DMS153 (cell line): ENCODE measurements at regions not wholly inside any gene's neighbourhood (a gene's known extent, or its start where the extent isn't known, plus 50 kb on each side); places are given as distances from the start of the nearest gene placed in this dataset.
"Not testable (repeated sequence)": the region's sequence is repeated elsewhere in the genome, so short reads cannot be mapped to it uniquely, and the experiment has no call there.

Experiments
- DNase-seq: peaks from one replicate; lab custom pipeline; 2025; lab: John Stamatoyannopoulos, UW

GRCh38 chr6:169101036-169101805, 152.4 kb downstream of the THBS2 start:
- DNase-seq = no peak

- DNase-seq = no peak
Observed at GRCh38 chr6:169099411-169100202, 154.0 kb downstream of the THBS2 start.

- DNase-seq = not testable (repeated sequence)
Observed at GRCh38 chr6:169098651-169099050, 155.0 kb downstream of the THBS2 start.

- DNase-seq = no peak
Observed at GRCh38 chr6:169098116-169098515, 155.5 kb downstream of the THBS2 start.

GRCh38 chr6:169097381-169097959, 156.2 kb downstream of the THBS2 start:
- DNase-seq = no peak

- DNase-seq = no peak
Observed at GRCh38 chr6:169096388-169096787, 157.3 kb downstream of the THBS2 start.

GRCh38 chr6:169095153-169095552, 158.5 kb downstream of the THBS2 start:
- no peak for DNase-seq

- no peak for DNase-seq
Observed at GRCh38 chr6:169094552-169094950, 159.1 kb downstream of the THBS2 start.

- no peak for DNase-seq
Observed at GRCh38 chr6:169093770-169094551, 159.7 kb downstream of the THBS2 start.

- no peak for DNase-seq
Observed at GRCh38 chr6:169093066-169093723, 160.5 kb downstream of the THBS2 start.

GRCh38 chr6:169092375-169092774, 161.3 kb downstream of the THBS2 start:
- DNase-seq = no peak

GRCh38 chr6:169090514-169091127, 163.0 kb downstream of the THBS2 start:
- not testable (repeated sequence) for DNase-seq

- no peak for DNase-seq
Observed at GRCh38 chr6:169088762-169089161, 164.9 kb downstream of the THBS2 start.

- DNase-seq = no peak
Observed at GRCh38 chr6:169087443-169088041, 166.1 kb downstream of the THBS2 start.

- DNase-seq = not testable (repeated sequence)
Observed at GRCh38 chr6:169086616-169087015, 167.0 kb downstream of the THBS2 start.

- no peak for DNase-seq
Observed at GRCh38 chr6:169086020-169086419, 167.6 kb downstream of the THBS2 start.

GRCh38 chr6:169085466-169085865, 168.2 kb downstream of the THBS2 start:
- DNase-seq = no peak

- not testable (repeated sequence) for DNase-seq
Observed at GRCh38 chr6:169084557-169084956, 169.1 kb downstream of the THBS2 start.

- no peak for DNase-seq
Observed at GRCh38 chr6:169084067-169084466, 169.6 kb downstream of the THBS2 start.

- no peak for DNase-seq
Observed at GRCh38 chr6:169083508-169083874, 170.2 kb downstream of the THBS2 start.
